Activated CD4-positive, CD25-positive, alpha-beta regulatory T cell treated with anti-CD3 and anti-CD28 coated beads, Interleukin-2, amount 50 U/mL, for 16 hours (primary cell): ENCODE measurements at regions not wholly inside any gene's neighbourhood (a gene's known extent, or its start where the extent isn't known, plus 50 kb on each side); places are given as distances from the start of the nearest gene placed in this dataset.
"Not testable (repeated sequence)": the region's sequence is repeated elsewhere in the genome, so short reads cannot be mapped to it uniquely, and the experiment has no call there.

Experiments
- DNase-seq: peaks from one replicate; pipeline ENCODE4 v3.0.0-alpha.2; 2020; ENCODE audit warnings: low read depth, low spot score

DNA sequence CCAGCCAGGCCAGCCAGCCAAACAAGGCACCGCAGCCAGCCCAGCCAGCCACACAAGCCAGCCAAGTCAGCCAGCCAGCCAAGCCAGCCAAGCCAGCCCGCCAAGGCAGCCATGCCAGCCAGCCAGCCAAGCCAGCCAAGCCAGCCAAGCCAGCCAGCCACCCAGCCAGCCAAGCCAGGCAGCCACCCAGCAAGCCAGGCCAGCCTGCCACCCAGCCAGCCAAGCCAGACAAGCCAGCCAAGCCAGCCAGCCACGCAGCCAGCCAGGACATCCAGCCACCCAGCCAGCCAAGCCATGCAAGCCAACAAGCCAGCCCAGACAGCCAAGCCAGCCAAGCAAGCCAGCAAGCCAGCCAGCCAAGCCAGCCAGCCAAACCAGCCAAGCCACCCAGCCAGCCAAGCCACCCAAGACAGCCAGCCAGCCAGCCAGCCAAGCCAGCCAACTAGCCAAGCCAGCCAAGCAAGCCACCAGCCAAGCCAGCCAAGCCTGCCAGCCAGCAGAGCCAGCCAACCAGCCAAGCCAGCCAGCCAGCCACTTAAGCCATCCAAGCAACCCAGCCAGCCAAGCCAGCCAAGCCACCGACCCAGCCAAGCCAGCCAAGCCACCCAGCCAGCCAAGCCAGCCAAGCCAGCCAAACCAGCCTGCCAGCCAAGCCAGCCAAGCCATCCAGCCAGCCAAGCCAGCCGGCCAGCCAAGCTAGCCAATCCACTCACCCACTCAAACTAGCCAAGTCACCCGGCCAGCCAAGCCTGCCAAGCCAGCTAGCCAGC lies 341.3 kb upstream of the PLGLB2 start:
- DNase-seq: not testable (repeated sequence)

DNA sequence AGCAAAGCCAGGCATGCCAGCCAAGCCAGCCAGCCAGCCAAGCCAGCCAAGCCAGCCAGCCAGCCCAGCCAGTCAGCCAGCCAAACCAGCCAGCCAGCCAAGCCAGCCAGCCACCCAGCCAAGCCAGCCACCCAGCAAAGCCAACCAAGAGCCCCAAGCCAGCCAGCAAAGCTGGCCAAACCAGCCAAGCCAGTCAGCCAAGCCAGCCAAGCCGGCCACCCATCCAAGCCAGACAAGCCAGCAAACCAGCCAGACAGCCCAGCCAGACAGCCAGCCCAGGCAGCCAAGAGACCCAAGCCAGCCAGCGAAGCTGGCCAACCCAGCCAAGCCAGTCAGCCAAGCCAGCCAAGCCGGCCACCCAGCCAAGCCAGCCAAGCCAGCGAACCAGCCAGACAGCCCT lies 338.3 kb upstream of the PLGLB2 start:
- not testable (repeated sequence) for DNase-seq

DNA sequence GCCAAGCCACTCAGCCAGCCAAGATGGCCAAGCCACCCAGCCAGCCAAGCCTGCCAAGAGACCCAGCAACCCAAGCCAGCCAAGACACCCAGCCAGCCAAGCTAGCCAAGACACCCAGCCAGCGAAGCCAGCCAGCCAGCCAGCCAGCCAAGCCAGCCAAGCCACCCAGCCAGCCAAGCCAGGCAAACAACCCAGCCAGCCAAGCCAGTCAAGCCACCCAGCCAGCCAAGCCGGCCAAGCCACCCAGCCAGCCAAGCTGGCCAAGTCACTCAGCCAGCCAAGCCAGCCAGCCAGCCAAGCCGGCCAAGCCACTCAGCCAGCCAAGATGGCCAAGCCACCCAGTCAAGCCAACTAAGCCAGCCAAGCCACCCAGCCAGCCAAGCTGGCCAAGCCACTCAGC lies 337.5 kb upstream of the PLGLB2 start:
- DNase-seq: not testable (repeated sequence)

DNA sequence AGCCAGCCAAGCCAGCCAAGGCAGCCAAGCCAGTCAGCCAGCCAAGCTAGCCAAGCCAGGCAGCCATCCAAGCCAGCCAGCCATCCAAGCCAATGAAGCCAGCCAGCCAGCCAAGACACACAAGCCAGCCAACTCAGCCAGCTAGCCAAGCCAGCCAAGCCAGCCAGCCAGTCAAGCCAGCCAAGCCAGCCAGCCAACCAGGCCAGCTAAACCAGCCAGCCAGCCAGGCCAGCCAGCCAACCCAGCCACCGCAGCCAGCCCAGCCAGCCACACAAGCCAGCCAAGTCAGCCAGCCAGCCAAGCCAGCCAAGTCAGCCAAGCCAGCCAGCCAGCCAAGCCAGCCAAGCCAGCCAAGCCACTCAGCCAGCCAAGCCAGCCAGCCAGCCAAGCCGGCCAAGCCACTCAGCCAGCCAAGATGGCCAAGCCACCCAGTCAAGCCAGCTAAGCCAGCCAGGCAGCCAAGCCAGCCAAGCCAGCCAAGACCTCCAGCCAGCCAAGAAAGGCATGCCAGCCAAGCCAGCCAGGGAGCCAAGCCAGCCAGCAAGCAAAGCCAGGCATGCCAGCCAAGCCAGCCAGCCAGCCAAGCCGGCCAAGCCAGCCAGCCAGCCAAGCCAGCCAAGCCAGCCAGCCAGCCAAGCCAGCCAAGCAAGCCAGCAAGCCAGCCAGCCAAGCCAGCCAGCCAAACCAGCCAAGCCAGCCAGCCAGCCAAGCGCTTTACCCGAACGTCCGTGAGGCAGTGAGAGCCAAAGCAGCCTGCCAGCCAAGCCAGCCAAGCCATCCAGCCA lies 335.7 kb upstream of the PLGLB2 start:
- DNase-seq: not testable (repeated sequence)

DNA sequence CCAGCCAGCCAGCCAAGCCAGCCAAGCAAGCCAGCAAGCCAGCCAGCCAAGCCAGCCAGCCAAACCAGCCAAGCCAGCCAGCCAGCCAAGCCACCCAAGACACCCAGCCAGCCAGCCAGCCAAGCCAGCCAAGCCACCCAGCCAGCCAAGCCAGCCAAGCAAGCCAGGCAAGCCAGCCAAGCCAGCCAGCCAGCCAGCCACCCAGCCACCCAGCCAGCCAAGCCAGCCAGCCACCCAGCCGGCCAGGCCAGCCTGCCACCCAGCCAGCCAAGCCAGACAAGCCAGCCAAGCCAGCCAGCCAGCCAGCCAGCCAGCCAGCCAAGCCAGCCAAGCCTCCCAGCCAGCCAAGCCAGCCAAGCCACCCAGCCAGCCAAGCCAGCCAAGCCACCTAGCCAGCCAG lies 333.6 kb upstream of the PLGLB2 start:
- not testable (repeated sequence) for DNase-seq

DNA sequence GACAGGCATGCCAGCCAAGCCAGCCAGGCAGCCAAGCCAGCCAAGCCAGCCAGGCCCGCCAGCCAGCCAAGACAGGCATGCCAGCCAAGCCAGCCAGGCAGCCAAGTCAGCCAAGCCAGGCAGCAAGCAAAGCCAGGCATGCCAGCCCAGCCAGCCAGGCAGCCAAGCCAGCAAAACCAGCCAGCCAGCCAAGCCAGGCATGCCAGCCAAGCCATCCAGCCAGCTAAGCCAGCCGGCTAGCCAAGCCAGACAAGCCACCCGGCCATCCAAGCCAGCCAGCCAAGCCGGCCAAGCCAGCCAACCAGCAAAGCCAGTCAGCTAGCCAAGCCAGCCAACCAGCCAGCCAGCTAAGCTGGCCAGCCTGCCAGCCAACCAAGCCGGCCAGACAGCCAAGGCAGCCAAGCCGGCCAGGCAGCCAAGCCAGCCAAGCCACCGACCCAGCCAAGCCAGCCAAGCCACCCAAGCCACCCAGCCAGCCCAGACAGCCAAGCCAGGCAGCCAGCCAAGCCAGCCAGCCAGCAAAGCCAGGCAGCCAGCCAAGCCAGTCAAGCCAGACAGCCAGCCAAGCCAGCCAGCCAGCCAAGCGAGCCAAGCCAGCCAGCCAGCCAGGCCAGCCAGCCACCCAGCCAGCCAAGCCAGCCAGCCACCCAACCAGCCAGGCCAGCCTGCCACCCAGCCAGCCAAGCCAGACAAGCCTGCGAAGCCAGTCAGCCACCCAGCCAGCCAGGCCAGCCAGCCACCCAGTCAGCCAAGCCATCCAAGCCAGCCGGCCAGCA lies 332.9 kb upstream of the PLGLB2 start:
- not testable (repeated sequence) for DNase-seq

DNA sequence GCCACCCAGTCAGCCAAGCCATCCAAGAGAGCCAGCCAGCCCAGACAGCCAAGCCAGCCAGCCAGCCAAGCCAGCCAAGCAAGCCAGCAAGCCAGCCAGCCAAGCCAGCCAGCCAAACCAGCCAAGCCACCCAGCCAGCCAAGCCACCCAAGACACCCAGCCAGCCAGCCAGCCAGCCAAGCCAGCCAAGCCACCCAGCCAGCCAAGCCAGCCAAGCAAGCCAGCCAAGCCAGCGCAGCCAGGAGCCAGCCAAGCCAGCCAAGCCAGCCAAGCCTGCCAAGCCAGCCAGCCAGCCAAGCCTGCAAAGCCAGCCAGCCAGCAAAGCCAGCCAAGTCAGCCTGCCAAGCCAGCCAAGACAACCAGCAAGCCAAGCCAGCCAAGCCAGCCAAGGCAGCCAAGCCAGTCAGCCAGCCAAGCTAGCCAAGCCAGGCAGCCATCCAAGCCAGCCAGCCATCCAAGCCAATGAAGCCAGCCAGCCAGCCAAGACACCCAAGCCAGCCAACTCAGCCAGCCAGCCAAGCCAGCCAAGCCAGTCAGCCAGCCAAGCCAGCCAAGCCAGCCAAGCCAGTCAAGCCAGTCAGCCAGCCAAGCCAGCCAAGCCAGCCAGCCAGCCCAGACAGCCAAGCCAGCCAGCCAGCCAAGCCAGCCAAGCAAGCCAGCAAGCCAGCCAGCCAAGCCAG lies 332.2 kb upstream of the PLGLB2 start:
- DNase-seq: not testable (repeated sequence)

DNA sequence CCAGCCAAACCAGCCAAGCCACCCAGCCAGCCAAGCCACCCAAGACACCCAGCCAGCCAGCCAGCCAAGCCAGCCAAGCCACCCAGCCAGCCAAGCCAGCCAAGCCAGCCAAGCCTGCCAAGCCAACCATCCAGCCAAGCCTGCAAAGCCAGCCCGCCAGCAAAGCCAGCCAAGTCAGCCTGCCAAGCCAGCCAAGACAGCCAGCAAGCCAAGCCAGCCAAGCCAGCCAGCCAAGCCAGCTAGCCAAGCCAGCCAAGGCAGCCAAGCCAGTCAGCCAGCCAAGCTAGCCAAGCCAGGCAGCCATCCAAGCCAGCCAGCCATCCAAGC lies 331.7 kb upstream of the PLGLB2 start:
- not testable (repeated sequence) for DNase-seq

DNA sequence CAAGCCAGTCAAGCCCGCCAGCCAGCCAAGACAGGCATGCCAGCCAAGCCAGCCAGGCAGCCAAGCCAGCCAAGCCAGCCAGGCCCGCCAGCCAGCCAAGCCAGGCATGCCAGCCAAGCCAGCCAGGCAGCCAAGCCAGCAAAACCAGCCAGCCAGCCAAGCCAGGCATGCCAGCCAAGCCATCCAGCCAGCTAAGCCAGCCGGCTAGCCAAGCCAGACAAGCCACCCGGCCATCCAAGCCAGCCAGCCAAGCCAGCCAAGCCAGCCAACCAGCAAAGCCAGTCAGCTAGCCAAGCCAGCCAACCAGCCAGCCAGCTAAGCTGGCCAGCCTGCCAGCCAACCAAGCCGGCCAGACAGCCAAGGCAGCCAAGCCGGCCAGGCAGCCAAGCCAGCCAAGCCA lies 330.7 kb upstream of the PLGLB2 start:
- DNase-seq: not testable (repeated sequence)

DNA sequence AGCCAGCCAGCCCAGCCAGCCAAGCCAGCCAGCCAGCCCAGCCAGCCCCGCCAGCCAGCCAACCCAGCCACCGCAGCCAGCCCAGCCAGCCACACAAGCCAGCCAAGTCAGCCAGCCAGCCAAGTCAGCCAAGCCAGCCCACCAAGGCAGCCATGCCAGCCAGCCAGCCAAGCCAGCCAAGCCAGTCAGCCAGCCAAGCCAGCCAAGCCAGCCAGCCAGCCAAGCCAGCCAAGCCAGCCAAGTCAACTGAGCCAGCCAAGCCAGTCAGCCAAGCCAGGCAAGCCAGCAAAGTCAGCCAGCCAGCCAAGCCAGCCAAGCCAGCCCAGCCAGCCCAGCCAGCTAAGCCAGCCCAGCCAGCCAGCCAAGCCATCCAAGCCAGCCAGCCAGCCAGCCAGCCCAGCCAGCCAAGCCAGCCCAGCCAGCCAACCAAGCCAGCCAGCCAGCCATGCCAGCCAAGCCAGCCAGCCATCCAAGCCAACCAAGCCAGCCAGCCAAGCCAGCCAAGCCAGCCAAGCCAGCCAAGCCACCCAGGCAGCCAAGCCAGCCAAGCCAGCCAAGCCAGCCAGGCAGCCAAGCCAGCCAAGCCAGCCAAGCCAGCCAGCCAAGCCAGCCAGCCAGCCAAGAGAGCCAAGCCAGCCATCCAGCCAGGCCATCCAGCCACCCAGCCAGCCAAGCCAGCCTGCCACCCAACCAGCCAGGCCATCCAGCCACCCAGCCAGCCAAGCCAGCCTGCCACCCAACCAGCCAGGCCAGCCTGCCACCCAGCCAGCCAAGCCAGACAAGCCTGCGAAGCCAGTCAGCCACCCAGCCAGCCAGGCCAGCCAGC lies 329.9 kb upstream of the PLGLB2 start:
- DNase-seq: not testable (repeated sequence)

DNA sequence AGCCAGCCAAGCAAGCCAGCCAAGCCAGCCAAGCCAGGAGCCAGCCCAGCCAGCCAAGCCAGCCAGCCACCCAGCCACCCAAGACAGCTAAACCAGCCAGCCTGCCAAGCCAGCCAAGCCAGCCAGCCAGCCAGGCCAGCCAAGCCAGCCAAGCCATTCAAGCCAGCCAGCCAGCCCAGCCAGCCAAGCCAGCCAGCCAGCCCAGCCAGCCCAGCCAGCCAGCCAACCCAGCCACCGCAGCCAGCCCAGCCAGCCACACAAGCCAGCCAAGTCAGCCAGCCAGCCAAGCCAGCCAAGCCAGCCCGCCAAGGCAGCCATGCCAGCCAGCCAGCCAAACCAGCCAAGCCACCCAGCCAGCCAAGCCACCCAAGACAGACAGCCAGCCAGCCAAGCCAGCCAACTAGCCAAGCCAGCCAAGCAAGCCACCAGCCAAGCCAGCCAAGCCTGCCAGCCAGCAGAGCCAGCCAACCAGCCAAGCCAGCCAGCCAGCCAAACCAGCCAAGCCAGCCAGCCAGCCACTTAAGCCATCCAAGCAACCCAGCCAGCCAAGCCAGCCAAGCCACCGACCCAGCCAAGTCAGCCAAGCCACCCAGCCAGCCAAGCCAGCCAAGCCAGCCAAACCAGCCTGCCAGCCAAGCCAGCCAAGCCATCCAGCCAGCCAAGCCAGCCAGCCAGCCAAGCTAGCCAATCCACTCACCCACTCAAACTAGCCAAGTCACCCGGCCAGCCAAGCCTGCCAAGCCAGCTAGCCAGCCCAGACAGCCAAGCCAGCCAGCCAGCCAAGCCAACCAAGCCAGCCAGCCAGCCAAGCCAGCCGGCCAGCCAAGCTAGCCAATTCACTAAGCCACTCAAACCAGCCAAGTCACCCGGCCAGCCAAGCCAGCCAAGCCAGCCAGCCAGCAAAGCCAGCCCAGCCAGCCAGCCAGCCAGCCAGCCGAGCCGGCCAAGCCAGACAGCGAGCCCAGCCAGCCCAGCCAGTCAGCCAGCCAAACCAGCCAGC lies 328.8 kb upstream of the PLGLB2 start:
- not testable (repeated sequence) for DNase-seq

DNA sequence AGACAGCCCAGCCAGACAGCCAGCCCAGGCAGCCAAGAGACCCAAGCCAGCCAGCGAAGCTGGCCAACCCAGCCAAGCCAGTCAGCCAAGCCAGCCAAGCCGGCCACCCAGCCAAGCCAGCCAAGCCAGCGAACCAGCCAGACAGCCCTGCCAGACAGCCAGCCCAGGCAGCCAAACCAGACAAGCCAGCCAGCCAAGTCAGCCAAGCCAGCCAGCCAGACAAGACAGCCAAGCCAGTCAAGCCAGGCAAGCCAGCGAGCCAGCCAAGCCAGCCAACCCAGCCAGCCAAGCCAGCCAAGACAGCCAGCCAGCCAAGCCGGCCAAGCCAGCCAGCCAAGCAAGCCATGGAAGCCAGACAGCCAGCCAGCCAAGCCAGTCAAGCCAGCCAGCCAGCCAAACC lies 327.9 kb upstream of the PLGLB2 start:
- DNase-seq: not testable (repeated sequence)

DNA sequence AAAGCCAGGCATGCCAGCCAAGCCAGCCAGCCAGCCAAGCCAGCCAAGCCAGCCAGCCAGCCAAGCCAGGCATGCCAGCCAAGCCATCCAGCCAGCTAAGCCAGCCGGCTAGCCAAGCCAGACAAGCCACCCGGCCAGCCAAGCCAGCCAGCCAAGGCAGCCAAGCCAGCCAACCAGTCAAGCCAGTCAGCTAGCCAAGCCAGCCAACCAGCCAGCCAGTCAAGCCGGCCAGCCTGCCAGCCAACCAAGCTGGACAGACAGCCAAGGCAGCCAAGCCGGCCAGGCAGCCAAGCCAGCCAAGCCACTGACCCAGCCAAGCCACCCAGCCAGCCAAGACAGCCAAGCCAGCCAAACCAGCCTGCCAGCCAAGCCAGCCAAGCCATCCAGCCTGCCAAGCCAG lies 326.9 kb upstream of the PLGLB2 start:
- DNase-seq: not testable (repeated sequence)

DNA sequence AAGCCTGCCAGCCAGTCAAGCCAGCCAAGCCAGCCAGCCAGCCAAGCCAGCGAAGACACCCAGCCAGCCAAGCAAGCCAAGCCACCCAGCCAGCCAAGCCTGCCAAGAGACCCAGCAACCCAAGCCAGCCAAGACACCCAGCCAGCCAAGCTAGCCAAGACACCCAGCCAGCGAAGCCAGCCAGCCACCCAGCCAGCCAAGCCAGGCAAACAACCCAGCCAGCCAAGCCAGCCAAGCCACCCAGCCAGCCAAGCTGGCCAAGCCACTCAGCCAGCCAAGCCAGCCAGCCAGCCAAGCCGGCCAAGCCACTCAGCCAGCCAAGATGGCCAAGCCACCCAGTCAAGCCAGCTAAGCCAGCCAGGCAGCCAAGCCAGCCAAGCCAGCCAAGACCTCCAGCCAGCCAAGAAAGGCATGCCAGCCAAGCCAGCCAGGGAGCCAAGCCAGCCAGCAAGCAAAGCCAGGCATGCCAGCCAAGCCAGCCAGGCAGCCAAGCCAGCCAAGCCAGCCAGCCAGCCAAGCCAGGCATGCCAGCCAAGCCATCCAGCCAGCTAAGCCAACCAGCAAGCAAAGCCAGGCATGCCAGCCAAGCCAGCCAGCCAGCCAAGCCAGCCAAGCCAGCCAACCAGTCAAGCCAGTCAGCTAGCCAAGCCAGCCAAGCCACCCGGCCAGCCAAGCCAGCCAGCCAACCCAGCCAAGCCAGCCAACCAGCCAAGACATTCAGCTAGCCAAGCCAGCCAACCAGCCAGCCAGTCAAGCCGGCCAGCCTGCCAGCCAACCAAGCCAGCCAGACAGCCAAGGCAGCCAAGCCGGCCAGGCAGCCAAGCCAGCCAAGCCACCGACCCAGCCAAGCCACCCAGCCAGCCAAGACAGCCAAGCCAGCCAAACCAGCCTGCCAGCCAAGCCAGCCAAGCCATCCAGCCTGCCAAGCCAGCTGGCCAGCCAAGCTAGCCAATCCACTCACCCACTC lies 323.8 kb upstream of the PLGLB2 start:
- DNase-seq: not testable (repeated sequence)

DNA sequence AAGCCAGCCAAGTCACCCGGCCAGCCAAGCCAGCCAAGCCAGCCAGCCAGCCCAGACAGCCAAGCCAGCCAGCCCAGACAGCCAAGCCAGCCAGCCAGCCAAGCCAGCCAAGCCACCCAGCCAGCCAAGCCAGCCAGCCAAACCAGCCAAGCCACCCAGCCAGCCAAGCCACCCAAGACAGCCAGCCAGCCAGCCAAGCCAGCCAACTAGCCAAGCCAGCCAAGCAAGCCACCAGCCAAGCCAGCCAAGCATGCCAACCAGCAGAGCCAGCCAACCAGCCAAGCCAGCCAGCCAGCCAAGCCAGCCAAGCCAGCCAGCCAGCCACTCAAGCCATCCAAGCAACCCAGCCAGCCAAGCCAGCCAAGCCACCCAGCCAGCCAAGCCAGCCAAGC lies 323.1 kb upstream of the PLGLB2 start:
- DNase-seq: not testable (repeated sequence)

DNA sequence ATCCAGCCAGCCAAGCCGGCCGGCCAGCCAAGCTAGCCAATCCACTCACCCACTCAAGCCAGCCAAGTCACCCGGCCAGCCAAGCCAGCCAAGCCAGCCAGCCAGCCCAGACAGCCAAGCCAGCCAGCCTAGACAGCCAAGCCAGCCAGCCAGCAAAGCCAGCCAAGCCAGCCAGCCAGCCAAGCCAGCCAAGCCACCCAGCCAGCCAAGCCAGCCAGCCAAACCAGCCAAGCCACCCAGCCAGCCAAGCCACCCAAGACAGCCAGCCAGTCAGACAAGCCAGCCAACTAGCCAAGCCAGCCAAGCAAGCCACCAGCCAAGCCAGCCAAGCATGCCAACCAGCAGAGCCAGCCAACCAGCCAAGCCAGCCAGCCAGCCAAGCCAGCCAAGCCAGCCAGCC lies 322.7 kb upstream of the PLGLB2 start:
- DNase-seq: not testable (repeated sequence)

DNA sequence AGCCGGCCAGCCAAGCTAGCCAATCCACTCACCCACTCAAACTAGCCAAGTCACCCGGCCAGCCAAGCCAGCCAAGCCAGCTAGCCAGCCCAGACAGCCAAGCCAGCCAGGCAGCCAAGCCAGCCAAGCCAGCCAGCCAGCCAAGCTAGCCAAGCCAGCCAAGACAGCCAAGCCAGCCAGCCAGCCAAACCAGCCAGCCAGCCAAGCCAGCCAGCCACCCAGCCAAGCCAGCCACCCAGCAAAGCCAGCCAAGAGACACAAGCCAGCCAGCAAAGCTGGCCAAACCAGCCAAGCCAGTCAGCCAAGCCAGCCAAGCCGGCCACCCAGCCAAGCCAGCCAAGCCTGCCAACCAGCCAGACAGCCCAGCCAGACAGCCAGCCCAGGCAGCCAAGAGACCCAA lies 322.2 kb upstream of the PLGLB2 start:
- DNase-seq: not testable (repeated sequence)

DNA sequence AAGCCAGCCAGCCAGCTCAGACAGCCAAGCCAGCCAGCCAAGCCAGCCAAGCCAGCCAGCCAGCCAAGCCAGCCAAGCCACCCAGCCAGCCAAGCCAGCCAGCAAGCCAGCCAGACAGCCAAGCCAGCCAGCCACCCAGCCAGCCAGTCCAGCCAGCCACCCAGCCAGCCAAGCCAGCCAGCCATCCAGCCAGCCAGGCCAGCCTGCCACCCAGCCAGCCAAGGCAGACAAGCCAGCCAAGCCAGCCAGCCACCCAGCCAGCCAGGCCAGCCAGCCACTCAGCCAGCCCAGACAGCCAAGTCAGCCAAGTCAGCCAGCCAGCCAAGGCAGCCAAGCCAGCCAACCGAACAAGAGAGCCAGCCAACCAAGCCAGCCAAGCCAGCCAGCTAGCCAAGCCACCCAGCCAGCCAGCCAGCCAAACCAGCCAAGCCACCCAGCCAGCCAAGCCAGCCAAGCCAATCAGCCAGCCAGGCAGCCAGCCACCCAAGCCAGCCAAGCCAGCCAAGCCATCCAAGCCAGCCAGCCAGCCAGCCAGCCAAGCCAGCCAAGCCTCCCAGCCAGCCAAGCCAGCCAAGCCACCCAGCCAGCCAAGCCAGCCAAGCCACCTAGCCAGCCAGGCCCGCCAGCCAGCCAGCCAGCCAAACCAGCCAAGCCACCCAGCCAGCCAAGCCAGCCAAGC lies 319.3 kb upstream of the PLGLB2 start:
- DNase-seq: not testable (repeated sequence)
